HG03095 (cell line): ENCODE measurements at regions not wholly inside any gene's neighbourhood (a gene's known extent, or its start where the extent isn't known, plus 50 kb on each side); places are given as distances from the start of the nearest gene placed in this dataset.
"Not testable (repeated sequence)": the region's sequence is repeated elsewhere in the genome, so short reads cannot be mapped to it uniquely, and the experiment has no call there.

Experiments used
- ATAC-seq: cut with Tn5 transposase; IDR thresholded peaks from one replicate; pipeline ENCODE4 v1.9.1; 2021; ENCODE audit warnings: moderate library complexity; ENCODE audit not compliant: unreplicated experiment

GRCh38 chr1:99361406-99361805 lies 97.1 kb downstream of the PLPPR4 start:
- no peak for ATAC-seq

- ATAC-seq: no peak
Measured at GRCh38 chr1:99363531-99363930, 99.2 kb downstream of the PLPPR4 start.

- no peak for ATAC-seq
Measured at GRCh38 chr1:99365141-99365540, 100.8 kb downstream of the PLPPR4 start.

- no peak for ATAC-seq
Measured at GRCh38 chr1:99365545-99365944, 101.3 kb downstream of the PLPPR4 start.

GRCh38 chr1:99369154-99369553 lies 104.9 kb downstream of the PLPPR4 start:
- no peak for ATAC-seq

- ATAC-seq: no peak
Measured at GRCh38 chr1:99370476-99370875, 106.2 kb downstream of the PLPPR4 start.

GRCh38 chr1:99371413-99371812 lies 107.1 kb downstream of the PLPPR4 start:
- ATAC-seq: no peak

- ATAC-seq: no peak
Measured at GRCh38 chr1:99374109-99374508, 109.8 kb downstream of the PLPPR4 start.

- not testable (repeated sequence) for ATAC-seq
Measured at GRCh38 chr1:99374693-99375092, 110.4 kb downstream of the PLPPR4 start.

- ATAC-seq: no peak
Measured at GRCh38 chr1:99384021-99384420, 119.7 kb downstream of the PLPPR4 start.

GRCh38 chr1:99385852-99386251 lies 121.6 kb downstream of the PLPPR4 start:
- ATAC-seq: no peak

- ATAC-seq: no peak
Measured at GRCh38 chr1:99396389-99396788, 132.1 kb downstream of the PLPPR4 start.

- no peak for ATAC-seq
Measured at GRCh38 chr1:99397029-99397428, 132.7 kb downstream of the PLPPR4 start.

GRCh38 chr1:99397863-99398262 lies 133.6 kb downstream of the PLPPR4 start:
- no peak for ATAC-seq

- not testable (repeated sequence) for ATAC-seq
Measured at GRCh38 chr1:99401556-99401955, 137.3 kb downstream of the PLPPR4 start.

- ATAC-seq: not testable (repeated sequence)
Measured at GRCh38 chr1:99404399-99404798, 140.1 kb downstream of the PLPPR4 start.

GRCh38 chr1:99405325-99405724 lies 141.0 kb downstream of the PLPPR4 start:
- not testable (repeated sequence) for ATAC-seq

- ATAC-seq: no peak
Measured at GRCh38 chr1:99407018-99407417, 142.7 kb downstream of the PLPPR4 start.

GRCh38 chr1:99424087-99424486 lies 159.8 kb downstream of the PLPPR4 start:
- ATAC-seq: no peak

- no peak for ATAC-seq
Measured at GRCh38 chr1:99429754-99430153, 165.5 kb downstream of the PLPPR4 start.

GRCh38 chr1:99438656-99439230 lies 174.5 kb downstream of the PLPPR4 start:
- no peak for ATAC-seq

- no peak for ATAC-seq
Measured at GRCh38 chr1:99439433-99440075, 175.3 kb downstream of the PLPPR4 start.
